PFSK-1 (cell line): ENCODE measurements at regions not wholly inside any gene's neighbourhood (a gene's known extent, or its start where the extent isn't known, plus 50 kb on each side); places are given as distances from the start of the nearest gene placed in this dataset.

Experiments
- FOXP2 ChIP-seq: optimal IDR thresholded peaks from 2 replicates; pipeline ENCODE3; 2011; ENCODE audit warnings: borderline replicate concordance, control low read depth, inconsistent platforms; ENCODE audit not compliant: insufficient read depth; ENCODE audit errors: extremely low read length, extremely low read depth
- POLR2AphosphoS5 ChIP-seq: IDR thresholded peaks from 2 replicates; pipeline ENCODE4 v1.6.1; 2012; ENCODE audit warnings: low read depth, mild to moderate bottlenecking, control low read depth, low read length, moderate library complexity
- REST ChIP-seq, 2 experiments: IDR thresholded peaks; 2 replicates each; pipeline versions ENCODE4 v1.6.1 to v1.8.0; 2011 to 2012; ENCODE audit warnings: low read depth in 2 of 2, low read length in 2 of 2, control low read depth in 1 of 2, inconsistent platforms in 1 of 2, mild to moderate bottlenecking in 1 of 2, moderate library complexity in 1 of 2; ENCODE audit not compliant: insufficient read depth in 1 of 2
- SIN3A ChIP-seq: IDR thresholded peaks from 2 replicates; pipeline ENCODE4 v1.6.1; 2012; ENCODE audit warnings: mild to moderate bottlenecking, low read length, moderate library complexity, borderline replicate concordance; ENCODE audit not compliant: insufficient read depth
- TAF1 ChIP-seq: IDR thresholded peaks from 2 replicates; pipeline ENCODE4 v1.6.1; 2012; ENCODE audit warnings: low read length, control low read depth, borderline replicate concordance; ENCODE audit not compliant: insufficient read depth

- TF ChIP-seq POLR2AphosphoS5 (no peak), SIN3A (no peak), REST (IDR thresholded peaks at IDR 0.05; ENCODE audit: insufficient read depth in 1 of 2, low read depth in 2 of 2, low read length in 2 of 2) (no peak), FOXP2 (no peak), TAF1 (no peak)
These were observed 132.7 kb upstream of the TCF21 start for GRCh38 chr6:133756078-133756695.
